HepG2 (cell line): ENCODE measurements at regions not wholly inside any gene's neighbourhood (a gene's known extent, or its start where the extent isn't known, plus 50 kb on each side); places are given as distances from the start of the nearest gene placed in this dataset.

ENCODE experiments used
- DPF2 ChIP-seq: sonication (generic); formaldehyde crosslinking; IDR thresholded peaks from 2 replicates; pipeline ENCODE4 v1.4.0; 2020; ENCODE audit warnings: mild to moderate bottlenecking, low read depth, missing genetic modification reagents, borderline replicate concordance
- POLR2A ChIP-seq, 2 experiments: IDR thresholded peaks; 2 replicates each; pipeline ENCODE4 v1.6.1; 2011; ENCODE audit warnings: low read depth in 2 of 2, low read length in 2 of 2, mild to moderate bottlenecking in 1 of 2, moderate library complexity in 1 of 2; ENCODE audit not compliant: insufficient read depth in 1 of 2
- ZFP36L2 ChIP-seq: sonication (generic); formaldehyde crosslinking; IDR thresholded peaks from 2 replicates; pipeline ENCODE4 v1.4.0; 2020; ENCODE audit warnings: missing genetic modification reagents
- ZNF235 ChIP-seq: sonication (generic); formaldehyde crosslinking; IDR thresholded peaks from 2 replicates; pipeline ENCODE4 v1.8.1; 2023; ENCODE audit warnings: mild to moderate bottlenecking, missing genetic modification reagents, borderline replicate concordance
- TF ChIP-seq, protein P1 (sequence below): sonication (generic); formaldehyde crosslinking; conservative IDR thresholded peaks from 2 replicates; pipeline ENCODE4 v1.4.0; 2020; ENCODE audit warnings: missing genetic modification reagents

GRCh38 chr2:151182899-151183809, 78.5 kb downstream of the RBM43 start:
- TF ChIP-seq ZFP36L2 (CRISPR knock-in tag) (no peak), DPF2 (CRISPR knock-in tag) (no peak), ZNF235 (no peak), POLR2A (IDR thresholded peaks at IDR 0.05; ENCODE audit: insufficient read depth in 1 of 2, low read depth in 2 of 2, low read length in 2 of 2) (no peak)
- TF ChIP-seq, protein P1, sequence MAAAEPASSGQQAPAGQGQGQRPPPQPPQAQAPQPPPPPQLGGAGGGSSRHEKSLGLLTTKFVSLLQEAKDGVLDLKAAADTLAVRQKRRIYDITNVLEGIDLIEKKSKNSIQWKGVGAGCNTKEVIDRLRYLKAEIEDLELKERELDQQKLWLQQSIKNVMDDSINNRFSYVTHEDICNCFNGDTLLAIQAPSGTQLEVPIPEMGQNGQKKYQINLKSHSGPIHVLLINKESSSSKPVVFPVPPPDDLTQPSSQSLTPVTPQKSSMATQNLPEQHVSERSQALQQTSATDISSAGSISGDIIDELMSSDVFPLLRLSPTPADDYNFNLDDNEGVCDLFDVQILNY (CRISPR knock-in tag): no peak
